ENCODE measurements at regions not wholly inside any gene's neighbourhood (a gene's known extent, or its start where the extent isn't known, plus 50 kb on each side); places are given as distances from the start of the nearest gene placed in this dataset.

GRCh38 chr21:15400905-15401304 is 328.9 kb upstream of the USP25 start:
- no peak for TF ChIP-seq CTCF (conservative IDR thresholded peaks at IDR 0.05; ENCODE audit: low read length)
- TF ChIP-seq EZH2phosphoT487 (IDR thresholded peaks at IDR 0.05; ENCODE audit: borderline replicate concordance): no peak
